SH-SY5Y (cell line): ENCODE measurements at regions not wholly inside any gene's neighbourhood (a gene's known extent, or its start where the extent isn't known, plus 50 kb on each side); places are given as distances from the start of the nearest gene placed in this dataset.

Experiments
- GATA2 ChIP-seq: IDR thresholded peaks from 2 replicates; pipeline ENCODE4 v1.6.1; 2011; ENCODE audit warnings: mild to moderate bottlenecking, low read depth, low read length
- GATA3 ChIP-seq: IDR thresholded peaks from 2 replicates; pipeline ENCODE4 v1.6.1; 2011; ENCODE audit warnings: low read depth, mild to moderate bottlenecking, low read length, moderate library complexity

DNA sequence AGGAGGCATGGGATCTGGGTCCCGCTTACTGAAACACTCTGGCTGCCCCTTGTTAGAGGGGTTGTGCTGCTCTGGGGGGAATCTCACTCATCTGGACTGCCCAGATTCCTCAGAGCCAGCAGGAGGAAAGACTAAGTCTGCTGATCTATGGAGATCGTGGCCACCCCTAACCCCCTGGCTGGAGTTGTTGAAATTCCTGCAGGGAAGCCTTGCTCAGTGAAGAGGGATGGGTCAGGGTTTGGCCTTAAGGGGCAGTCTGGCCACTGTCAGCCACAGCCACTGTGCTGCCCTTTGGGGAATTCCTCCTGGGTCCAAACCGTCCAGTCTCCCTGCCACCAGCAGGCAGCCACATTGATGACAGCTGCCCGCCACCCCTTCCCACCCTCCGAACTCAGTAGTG is 362.0 kb upstream of the AMOT start:
- TF ChIP-seq GATA3: no peak
- TF ChIP-seq GATA2: no peak

DNA sequence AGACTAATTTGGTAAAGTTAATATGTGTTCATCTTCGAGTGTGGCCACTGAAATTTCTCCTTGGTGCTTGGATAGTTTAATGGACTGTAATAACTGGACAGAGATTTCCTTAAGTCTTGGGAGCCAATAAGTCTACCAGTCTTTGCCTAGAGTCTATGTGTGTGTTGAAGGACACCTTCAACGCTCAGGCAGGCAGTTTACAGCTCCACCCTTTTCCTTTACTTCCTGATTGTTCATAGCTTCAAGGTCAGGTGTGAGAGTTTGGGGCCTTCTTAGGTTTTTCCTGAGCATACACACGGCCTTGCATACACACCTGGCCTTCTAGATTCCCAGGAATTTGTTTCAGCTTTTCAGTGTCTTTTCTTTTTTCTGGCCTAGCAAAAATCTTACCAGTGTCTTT is 355.3 kb upstream of the AMOT start:
- TF ChIP-seq GATA3: no peak
- no peak for TF ChIP-seq GATA2

DNA sequence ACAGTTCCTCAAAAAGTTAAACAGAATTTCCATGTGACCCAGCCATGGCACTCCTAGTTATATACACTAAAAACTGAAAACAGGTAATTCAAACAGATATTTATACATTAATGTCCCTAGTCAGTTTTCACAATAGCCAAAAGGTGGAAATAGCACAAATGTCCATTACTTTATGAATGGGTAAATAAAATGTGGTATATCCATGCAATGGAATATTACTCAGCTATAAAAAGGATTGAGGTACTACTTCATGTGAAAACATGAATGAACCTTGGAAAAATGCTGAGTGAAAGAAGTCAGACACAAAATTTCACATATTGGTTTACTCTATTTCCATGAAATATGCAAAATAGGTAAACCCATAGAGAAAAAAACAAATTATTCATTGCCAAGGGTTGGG is 351.8 kb upstream of the AMOT start:
- TF ChIP-seq GATA2: no peak
- TF ChIP-seq GATA3: no peak

DNA sequence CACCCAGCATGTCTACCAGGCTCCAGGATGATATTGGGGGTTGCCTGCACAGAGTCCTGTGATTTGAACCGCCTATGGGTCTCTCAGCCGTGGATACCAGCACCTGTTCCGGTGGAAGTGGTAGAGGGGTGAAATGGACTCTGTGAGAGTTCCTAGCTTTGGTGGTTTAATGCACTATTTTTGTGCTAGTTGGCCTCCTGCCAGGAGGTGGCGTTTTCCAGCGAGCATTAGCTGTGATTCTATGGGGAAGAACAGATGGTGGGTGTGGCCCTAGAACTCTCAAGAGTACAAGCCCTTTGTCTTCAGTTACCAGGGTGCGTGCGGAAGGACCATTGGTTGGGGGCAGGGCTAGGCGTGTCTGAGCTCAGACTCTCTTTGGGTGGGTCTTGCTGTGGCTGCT is 316.9 kb upstream of the AMOT start:
- TF ChIP-seq GATA3 (no peak), GATA2 (no peak)

DNA sequence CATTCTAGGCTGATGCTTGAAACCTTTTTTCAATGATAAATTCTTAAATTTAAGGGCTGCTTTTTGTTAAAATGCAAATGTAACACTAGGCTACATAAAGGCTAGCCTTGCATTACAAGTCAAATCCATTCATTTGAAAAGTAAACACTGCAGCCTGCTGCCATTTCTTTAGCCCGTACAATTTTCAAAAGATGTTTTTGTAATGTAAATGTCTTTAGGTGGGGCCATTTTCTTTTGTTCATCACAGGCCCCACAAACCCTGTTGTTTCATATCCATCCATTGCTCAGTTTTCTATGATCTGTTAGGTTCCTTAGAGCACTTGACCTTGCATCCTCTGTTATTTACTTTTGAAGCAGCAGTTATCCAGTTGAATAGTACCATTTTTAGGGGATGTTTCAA is 296.2 kb upstream of the AMOT start:
- TF ChIP-seq GATA2: no peak
- TF ChIP-seq GATA3: no peak

DNA sequence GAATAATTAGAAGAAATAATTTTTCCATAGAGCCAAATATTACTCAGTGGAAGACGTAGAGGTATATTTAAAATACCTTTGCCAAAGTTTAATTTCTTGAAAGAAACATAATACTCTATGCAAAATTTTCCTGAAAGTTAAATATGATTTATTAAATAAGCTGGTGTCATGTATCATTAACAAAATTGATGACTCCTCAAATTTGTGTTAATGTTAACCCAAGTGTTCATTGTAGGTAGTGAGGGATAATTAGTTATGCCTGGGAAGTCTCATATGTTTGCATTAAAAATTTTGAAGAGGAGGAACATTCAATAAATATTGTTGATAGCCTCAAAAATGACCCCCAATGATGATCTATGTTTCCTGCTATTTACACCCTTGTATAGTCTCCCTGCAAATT is 292.7 kb upstream of the AMOT start:
- TF ChIP-seq GATA3 (no peak), GATA2 (no peak)

DNA sequence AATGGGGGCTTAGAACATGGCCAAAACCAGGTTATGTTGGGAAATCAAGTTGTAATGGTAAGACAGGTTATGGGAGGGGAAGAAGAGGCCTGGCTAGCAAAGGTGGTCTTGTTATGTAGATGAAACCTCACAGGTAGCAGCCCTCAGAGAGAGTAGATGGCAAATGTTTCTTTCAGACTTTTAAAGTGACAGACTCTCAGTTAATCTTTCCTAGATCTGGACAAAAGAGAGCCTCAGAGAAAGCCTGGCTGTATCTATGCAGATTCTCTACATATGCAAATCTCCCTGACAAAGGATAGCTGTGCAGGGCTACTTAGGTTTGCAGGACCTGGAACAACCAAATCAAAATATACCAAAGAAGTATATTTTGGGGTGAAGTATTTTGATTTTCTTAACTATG is 284.1 kb upstream of the AMOT start:
- no peak for TF ChIP-seq GATA3
- TF ChIP-seq GATA2: no peak

DNA sequence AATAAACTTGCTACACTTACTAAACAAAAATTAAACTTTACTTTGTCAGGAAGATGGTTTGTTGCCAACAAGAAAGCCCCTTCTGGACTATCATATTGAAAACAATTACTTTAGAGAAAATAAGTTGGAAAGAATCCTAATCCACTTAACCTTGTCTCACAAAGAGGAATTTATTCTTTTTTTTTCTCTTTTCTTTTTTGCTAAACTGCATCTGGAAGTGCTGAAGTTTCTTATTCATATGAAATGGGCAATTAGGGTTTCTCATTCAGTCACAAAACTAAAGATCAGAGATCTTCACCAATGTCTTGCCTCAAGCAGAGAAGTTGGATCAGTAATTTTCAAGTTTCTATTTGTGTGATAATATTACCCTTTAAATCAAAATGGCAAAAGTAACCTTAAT is 234.9 kb upstream of the AMOT start:
- TF ChIP-seq GATA3 (no peak), GATA2 (no peak)

DNA sequence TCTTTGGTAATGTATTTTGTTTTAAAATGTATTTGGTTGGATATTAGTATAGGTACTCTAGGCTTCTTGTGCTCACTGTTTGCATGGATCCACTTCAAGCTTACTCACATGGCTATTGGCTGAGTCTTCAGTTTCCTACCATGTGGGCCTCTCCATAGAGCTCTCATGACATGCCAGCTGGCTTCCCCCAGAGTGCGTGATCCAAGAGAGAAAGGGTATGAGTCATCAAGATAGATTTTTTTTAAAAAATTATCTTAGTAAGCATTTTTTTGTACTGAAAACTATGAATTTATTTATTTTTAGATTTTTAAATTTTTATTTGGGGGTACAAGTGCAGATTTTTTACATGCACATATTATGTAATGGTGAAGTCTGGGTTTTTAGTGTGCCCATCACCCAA is 219.1 kb upstream of the AMOT start:
- no peak for TF ChIP-seq GATA2
- TF ChIP-seq GATA3: no peak

DNA sequence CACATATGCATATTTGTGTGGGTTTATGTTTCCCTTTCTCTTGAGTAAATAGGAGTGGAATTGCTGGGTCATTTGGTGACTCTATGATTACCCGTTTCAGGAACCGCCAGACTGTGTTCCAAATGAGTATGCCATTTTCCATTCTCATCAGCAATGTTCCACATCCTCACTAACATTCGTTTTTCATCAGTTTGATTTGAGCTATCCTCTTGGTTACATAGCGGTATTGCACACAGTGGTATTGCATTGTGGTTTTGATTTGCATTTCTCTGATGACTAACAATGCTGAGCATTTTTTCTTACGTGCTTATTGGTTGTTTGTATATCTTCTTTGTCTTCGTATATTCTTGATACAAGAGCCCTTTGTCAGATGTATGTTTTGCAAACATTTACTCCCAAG is 218.0 kb upstream of the AMOT start:
- TF ChIP-seq GATA2: no peak
- TF ChIP-seq GATA3: no peak

DNA sequence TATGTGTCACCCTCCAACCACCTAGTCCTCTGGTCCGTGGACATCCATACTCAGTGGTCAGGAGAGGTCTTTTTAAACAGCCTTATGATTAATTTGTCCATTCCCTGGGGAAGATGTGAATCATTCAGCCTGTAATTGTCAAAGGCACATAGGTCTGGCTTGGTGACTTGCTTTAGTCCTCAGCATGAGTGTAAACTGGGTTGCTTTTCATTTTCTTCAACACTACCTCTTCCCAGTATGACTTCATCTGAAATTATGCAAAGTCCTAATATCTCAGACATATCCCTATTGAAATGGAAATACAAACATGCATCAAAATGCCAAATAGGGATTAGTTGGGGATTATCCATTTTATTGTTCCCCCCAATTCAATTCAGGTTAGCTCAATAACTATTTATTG is 208.3 kb upstream of the AMOT start:
- TF ChIP-seq GATA2: no peak
- no peak for TF ChIP-seq GATA3

DNA sequence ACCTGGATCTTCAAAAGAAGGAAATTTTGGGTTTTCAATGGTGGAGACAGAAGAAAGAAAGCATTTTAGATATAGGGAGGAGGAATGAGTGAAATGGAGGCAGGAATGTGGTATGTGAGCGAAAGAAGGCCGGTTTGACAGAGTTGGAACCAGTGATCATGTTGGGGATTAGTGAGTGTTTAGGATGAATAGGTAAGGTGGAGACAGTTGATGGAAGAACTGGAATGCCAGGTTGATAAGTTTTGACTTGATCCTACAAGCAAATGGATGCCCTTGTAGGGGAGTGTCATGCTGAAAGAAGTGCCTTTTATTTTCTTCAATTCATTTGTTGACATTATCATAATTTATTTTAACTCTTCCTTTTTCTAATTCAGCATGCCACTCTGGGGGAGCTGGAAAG is 207.8 kb upstream of the AMOT start:
- TF ChIP-seq GATA2 (no peak), GATA3 (no peak)

DNA sequence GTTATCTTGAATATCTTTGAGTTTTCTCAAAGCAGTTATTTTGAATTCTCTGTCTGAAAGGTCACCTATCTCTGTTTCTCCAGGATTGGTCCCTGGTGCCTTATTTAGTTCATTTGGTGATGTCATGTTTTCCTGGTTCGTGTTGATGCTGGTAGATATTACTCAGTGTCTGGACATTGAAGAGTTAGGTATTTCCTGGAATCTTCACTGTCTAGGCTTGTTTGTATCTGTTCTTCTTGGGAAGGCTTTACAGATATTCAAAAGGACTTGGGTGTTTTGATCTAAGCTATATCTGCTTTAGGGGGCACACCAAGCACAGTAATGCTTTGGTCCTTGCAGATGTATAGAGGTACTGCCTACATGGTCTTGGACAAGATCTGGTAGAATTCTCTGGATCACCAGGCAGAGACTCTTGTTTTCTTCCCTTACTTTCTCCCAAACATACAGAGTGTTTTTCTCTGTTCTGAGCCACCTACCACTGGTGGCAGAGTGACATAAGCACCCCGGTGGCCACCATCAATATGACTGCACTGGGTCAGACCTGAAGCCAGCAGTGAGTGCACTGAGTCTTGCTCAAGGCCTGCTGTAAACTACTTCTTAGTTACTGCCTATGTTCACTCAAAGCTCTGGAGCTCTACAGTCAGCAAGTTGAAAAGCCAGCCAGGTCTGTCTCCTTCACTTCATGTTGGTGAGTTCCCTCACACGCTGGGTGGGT is 193.5 kb upstream of the AMOT start:
- TF ChIP-seq GATA3: no peak
- no peak for TF ChIP-seq GATA2

DNA sequence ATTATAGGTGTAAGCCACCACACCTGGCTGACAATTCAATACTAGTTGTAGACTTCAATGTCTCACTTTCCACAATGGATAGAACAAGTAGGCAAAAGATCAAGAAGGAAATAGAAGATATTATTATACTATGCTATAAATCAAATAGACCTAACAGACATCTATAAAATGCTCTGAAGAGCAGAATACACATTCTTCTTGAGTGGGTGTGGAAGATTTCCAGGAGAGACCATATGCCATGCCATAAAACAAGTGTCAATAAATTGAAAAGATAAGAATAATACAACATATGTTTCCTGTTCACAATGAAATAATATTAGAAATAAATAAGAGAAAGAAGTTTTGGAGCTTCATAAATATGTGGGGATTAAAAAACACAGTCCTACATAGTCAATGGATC is 179.3 kb upstream of the AMOT start:
- TF ChIP-seq GATA2 (no peak), GATA3 (no peak)

DNA sequence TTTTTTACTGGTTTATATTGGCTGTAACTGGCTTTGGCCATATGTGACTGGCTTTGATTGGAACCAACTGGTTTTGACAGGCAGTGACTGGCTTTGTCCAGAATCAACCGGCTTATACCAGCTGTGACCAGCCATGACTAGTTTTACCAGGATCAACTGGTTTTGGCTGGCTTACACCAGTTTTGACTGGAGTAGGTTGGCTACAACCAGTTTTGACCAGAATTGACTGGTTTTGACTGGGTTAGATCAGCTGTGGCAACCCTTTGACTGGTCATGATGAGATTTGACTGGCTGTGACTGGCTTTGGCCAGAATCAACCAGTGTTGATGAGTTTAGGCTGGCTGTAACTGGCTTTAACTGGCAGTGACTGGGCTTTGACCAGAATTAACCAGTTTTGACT is 169.2 kb upstream of the AMOT start:
- TF ChIP-seq GATA3 (no peak), GATA2 (no peak)

DNA sequence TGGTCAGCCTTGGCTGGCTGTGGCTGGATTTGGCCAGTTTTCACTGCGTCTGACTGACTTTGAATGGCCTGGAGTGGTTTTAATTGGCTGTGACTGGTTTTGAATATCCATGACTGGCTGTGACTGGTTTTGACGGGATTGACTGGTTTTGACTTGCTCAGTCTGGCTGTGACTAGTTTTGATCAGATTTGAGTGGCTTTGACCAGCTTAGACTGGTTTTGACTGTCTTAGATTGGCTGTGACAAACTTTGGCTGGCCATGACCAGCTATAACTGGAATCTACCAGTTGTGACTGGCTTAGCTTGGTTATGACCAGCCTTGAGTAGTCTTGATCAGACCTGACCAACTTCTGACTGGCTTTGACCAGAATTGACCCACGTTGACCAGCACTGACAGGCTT is 168.4 kb upstream of the AMOT start:
- TF ChIP-seq GATA3: no peak
- no peak for TF ChIP-seq GATA2
